ENCODE measurements at regions not wholly inside any gene's neighbourhood (a gene's known extent, or its start where the extent isn't known, plus 50 kb on each side); places are given as distances from the start of the nearest gene placed in this dataset.
"Not testable (repeated sequence)": the region's sequence is repeated elsewhere in the genome, so short reads cannot be mapped to it uniquely, and the experiment has no call there.

GRCh38 chr7:119623427-119623826, 649.5 kb upstream of the KCND2 start:
- TF ChIP-seq CTCF (IDR thresholded peaks at IDR 0.05; ENCODE audit: partially characterized antibody, unreplicated experiment) = no peak
- Mint-ChIP-seq H3K27me3 (ENCODE audit: unreplicated experiment) (no peaks in the 10 kb centered on the region), H3K36me3 (ENCODE audit: unreplicated experiment) (no peaks in the 10 kb centered on the region), H3K4me1 (ENCODE audit: low read depth, unreplicated experiment) (no peaks in the 10 kb centered on the region), H3K4me3 (ENCODE audit: unreplicated experiment) (no peak overlapping the region), H3K9me3 (ENCODE audit: unreplicated experiment) (no peaks in the 10 kb centered on the region), H3K27ac (ENCODE audit: unreplicated experiment) (no peak overlapping the region)
- no peak for DNase-seq

GRCh38 chr7:119630406-119630969, 642.5 kb upstream of the KCND2 start:
- no peak for DNase-seq
- no peaks in the 10 kb centered on the region for H3K36me3 Mint-ChIP-seq (ENCODE audit: unreplicated experiment)
- no peak overlapping the region for H3K4me3 Mint-ChIP-seq (ENCODE audit: unreplicated experiment)
- no peaks in the 10 kb centered on the region for H3K27me3 Mint-ChIP-seq (ENCODE audit: unreplicated experiment)
- H3K27ac Mint-ChIP-seq (ENCODE audit: unreplicated experiment) = no peak overlapping the region
- no peak for TF ChIP-seq CTCF (IDR thresholded peaks at IDR 0.05; ENCODE audit: partially characterized antibody, unreplicated experiment)
- H3K4me1 Mint-ChIP-seq (ENCODE audit: low read depth, unreplicated experiment) = no peaks in the 10 kb centered on the region
- no peaks in the 10 kb centered on the region for H3K9me3 Mint-ChIP-seq (ENCODE audit: unreplicated experiment)

GRCh38 chr7:119633812-119634211, 639.2 kb upstream of the KCND2 start:
- not testable (repeated sequence) for DNase-seq; H3K9me3 Mint-ChIP-seq (ENCODE audit: unreplicated experiment); H3K27me3 Mint-ChIP-seq (ENCODE audit: unreplicated experiment); H3K36me3 Mint-ChIP-seq (ENCODE audit: unreplicated experiment); H3K4me3 Mint-ChIP-seq (ENCODE audit: unreplicated experiment); H3K4me1 Mint-ChIP-seq (ENCODE audit: low read depth, unreplicated experiment); H3K27ac Mint-ChIP-seq (ENCODE audit: unreplicated experiment)

- Mint-ChIP-seq H3K9me3 (ENCODE audit: unreplicated experiment) (no peaks in the 10 kb centered on the region), H3K4me3 (ENCODE audit: unreplicated experiment) (no peak overlapping the region), H3K27me3 (ENCODE audit: unreplicated experiment) (no peaks in the 10 kb centered on the region), H3K4me1 (ENCODE audit: low read depth, unreplicated experiment) (no peaks in the 10 kb centered on the region), H3K36me3 (ENCODE audit: unreplicated experiment) (no peaks in the 10 kb centered on the region), H3K27ac (ENCODE audit: unreplicated experiment) (no peak overlapping the region)
- no peak for TF ChIP-seq CTCF (IDR thresholded peaks at IDR 0.05; ENCODE audit: partially characterized antibody, unreplicated experiment)
- DNase-seq = no peak
Measured at GRCh38 chr7:119640326-119640725, 632.6 kb upstream of the KCND2 start.

GRCh38 chr7:119640861-119641260, 632.1 kb upstream of the KCND2 start:
- Mint-ChIP-seq H3K4me3 (ENCODE audit: unreplicated experiment) (no peak overlapping the region), H3K9me3 (ENCODE audit: unreplicated experiment) (no peaks in the 10 kb centered on the region), H3K27ac (ENCODE audit: unreplicated experiment) (no peak overlapping the region), H3K27me3 (ENCODE audit: unreplicated experiment) (no peaks in the 10 kb centered on the region), H3K36me3 (ENCODE audit: unreplicated experiment) (no peaks in the 10 kb centered on the region), H3K4me1 (ENCODE audit: low read depth, unreplicated experiment) (no peaks in the 10 kb centered on the region)
- no peak for TF ChIP-seq CTCF (IDR thresholded peaks at IDR 0.05; ENCODE audit: partially characterized antibody, unreplicated experiment)
- DNase-seq = no peak

Measured in glutamatergic neuron (in vitro differentiated cells).